Ovary (tissue), 3 donors: ENCODE measurements at regions not wholly inside any gene's neighbourhood (a gene's known extent, or its start where the extent isn't known, plus 50 kb on each side); places are given as distances from the start of the nearest gene placed in this dataset.

Experiments used
- POLR2A ChIP-seq: fragments of 450-650 bp; IDR thresholded peaks from one replicate; pipeline ENCODE4 v1.6.1; 2017; ENCODE audit warnings: antibody characterized with exemption, mild to moderate bottlenecking, moderate library complexity
- TF ChIP-seq, protein P1 (sequence below), 3 donors: fragments of 450-650 bp in 2 of 3; fragments of 200-600 bp in 1 of 3; IDR thresholded peaks; one replicate each; pipeline versions ENCODE4 v1.5.1 to v1.8.0; 2016 to 2022; ENCODE audit warnings: antibody characterized with exemption in 3 of 3, mild to moderate bottlenecking in 1 of 3
- donor health status: DM: no; HTN: no; CAD: no.

DNA sequence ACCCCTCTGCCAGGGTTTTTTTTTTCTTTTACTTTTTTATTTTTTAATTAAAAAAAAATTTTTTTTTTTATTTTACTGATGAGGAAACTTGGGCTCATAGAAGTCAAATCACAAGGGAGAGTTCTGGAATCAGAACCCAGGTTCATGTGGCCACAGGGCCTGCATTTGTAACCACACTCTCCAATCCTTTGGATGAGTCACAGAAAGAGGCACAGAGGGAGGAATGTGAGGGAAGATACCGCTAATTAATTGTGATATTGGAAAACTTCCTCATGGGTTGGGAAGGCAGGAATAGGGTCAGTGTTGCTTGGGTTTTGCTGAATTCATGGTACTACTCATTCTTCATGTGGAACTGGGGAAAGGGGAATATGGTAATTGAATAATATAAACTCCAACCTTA lies 132.9 kb upstream of the SLC6A11 start:
- TF ChIP-seq, protein P1, sequence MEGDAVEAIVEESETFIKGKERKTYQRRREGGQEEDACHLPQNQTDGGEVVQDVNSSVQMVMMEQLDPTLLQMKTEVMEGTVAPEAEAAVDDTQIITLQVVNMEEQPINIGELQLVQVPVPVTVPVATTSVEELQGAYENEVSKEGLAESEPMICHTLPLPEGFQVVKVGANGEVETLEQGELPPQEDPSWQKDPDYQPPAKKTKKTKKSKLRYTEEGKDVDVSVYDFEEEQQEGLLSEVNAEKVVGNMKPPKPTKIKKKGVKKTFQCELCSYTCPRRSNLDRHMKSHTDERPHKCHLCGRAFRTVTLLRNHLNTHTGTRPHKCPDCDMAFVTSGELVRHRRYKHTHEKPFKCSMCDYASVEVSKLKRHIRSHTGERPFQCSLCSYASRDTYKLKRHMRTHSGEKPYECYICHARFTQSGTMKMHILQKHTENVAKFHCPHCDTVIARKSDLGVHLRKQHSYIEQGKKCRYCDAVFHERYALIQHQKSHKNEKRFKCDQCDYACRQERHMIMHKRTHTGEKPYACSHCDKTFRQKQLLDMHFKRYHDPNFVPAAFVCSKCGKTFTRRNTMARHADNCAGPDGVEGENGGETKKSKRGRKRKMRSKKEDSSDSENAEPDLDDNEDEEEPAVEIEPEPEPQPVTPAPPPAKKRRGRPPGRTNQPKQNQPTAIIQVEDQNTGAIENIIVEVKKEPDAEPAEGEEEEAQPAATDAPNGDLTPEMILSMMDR (IDR thresholded peaks at IDR 0.05): no peak
- TF ChIP-seq POLR2A: no peak
